ENCODE measurements at regions not wholly inside any gene's neighbourhood (a gene's known extent, or its start where the extent isn't known, plus 50 kb on each side); places are given as distances from the start of the nearest gene placed in this dataset.

- Histone ChIP-seq H3K27ac (ENCODE audit: extremely low read depth, low read depth, low read length) (no peak overlapping the region), H3K4me1 (replicated peaks in 1 of 2; ENCODE audit: control insufficient read depth in 2 of 2, insufficient read depth in 2 of 2, low read length in 2 of 2) (peaks cover 37 to 68% of the 10 kb centered on the region in 2 experiments), H3K9me3 (replicated peaks; ENCODE audit: control insufficient read depth, insufficient read depth, low read depth, low read length) (no peaks in the 10 kb centered on the region), H3K4me3 (no peak overlapping the region), H3K9ac (ENCODE audit: insufficient read depth in 1 of 2, low read depth in 2 of 2, low read length in 2 of 2) (no peak overlapping the region), H3K79me2 (ENCODE audit: control insufficient read depth, insufficient read depth, low read length) (peaks cover 58% of the 10 kb centered on the region), H3K9me1 (ENCODE audit: control insufficient read depth, insufficient read depth, low read length) (peaks cover 5% of the 10 kb centered on the region), H2AFZ (ENCODE audit: low read depth, low read length) (no peak overlapping the region), H3K36me3 (ENCODE audit: control insufficient read depth, insufficient read depth, low read length) (peaks cover under 1% of the 10 kb centered on the region; the same call in 1 of the 3 replicates), H3K4me2 (ENCODE audit: insufficient read depth, low read length) (no peak overlapping the region), H4K20me1 (replicated peaks; ENCODE audit: control insufficient read depth, insufficient read depth, low read length) (peaks cover 76% of the 10 kb centered on the region), H3K27me3 (ENCODE audit: control insufficient read depth in 2 of 2, insufficient read depth in 2 of 2, low read length in 2 of 2) (no peaks in the 10 kb centered on the region)
- intact Hi-C loops (cut with micrococcal nuclease) (loop anchor here (5.0 kb wide), 2 partner anchors 57 to 97 kb away; no protein-coding TSS in a partner anchor), in situ Hi-C loops (cut with MboI) (loop anchor here (5.0 kb wide), 1 partner anchor 63 kb away; no protein-coding TSS in a partner anchor)
- ChIA-PET CTCF (ENCODE audit: low intra/inter-chr PET ratio) (interaction anchor here (1.2 to 3.4 kb wide), 2 partner anchors 66 to 98 kb away, joined by 4 to 38 read pairs; no protein-coding TSS in a partner anchor), POLR2A (interaction anchor here (0.5 to 2.3 kb wide), 10 partner anchors 8 to 125 kb away, joined by 3 to 8 read pairs (median 4); no protein-coding TSS in a partner anchor)
- WGBS (ENCODE audit: insufficient coverage, low coverage, missing lambda C conversion rate) = 84% methylated on average over 13 of the region's 14 CpGs
- BruUV-seq (replicated peaks) = no TSS peak
- ATAC-seq (no peak), FAIRE-seq (no peak), DNase-seq (ENCODE audit: extremely low read depth in 1 of 4, low spot score in 3 of 4) (no peak)
- TF ChIP-seq ATF7 (IDR thresholded peaks at IDR 0.05) = no peak
- no peak for TF ChIP-seq THRA (IDR thresholded peaks at IDR 0.05)
- TF ChIP-seq CC2D1A (IDR thresholded peaks at IDR 0.05) = no peak
- TF ChIP-seq HEY1 (CRISPR knock-in tag; IDR thresholded peaks at IDR 0.05; ENCODE audit: borderline replicate concordance) = no peak
- no peak for TF ChIP-seq ETS1 (conservative IDR thresholded peaks at IDR 0.05; ENCODE audit: control insufficient read depth, low read depth, low read length)
- no peak for TF ChIP-seq ESRRB (CRISPR knock-in tag; IDR thresholded peaks at IDR 0.05; ENCODE audit: borderline replicate concordance)
- peak; percentile 92 for TF ChIP-seq CEBPB (tag; IDR thresholded peaks at IDR 0.05)
- no peak for TF ChIP-seq KAT7 (CRISPR knock-in tag; IDR thresholded peaks at IDR 0.05; ENCODE audit: borderline replicate concordance)
- no peak for TF ChIP-seq BRD9 (IDR thresholded peaks at IDR 0.05; ENCODE audit: low read depth, partially characterized antibody)
- TF ChIP-seq THRAP3 (IDR thresholded peaks at IDR 0.05; ENCODE audit: borderline replicate concordance) = no peak
- no peak for TF ChIP-seq RBM34 (IDR thresholded peaks at IDR 0.05; ENCODE audit: borderline replicate concordance, insufficient read depth, low read length)
- TF ChIP-seq DPF2 (IDR thresholded peaks at IDR 0.05) = no peak
- no peak for TF ChIP-seq CEBPG (CRISPR knock-in tag; IDR thresholded peaks at IDR 0.05)
- TF ChIP-seq CEBPG (tag; conservative IDR thresholded peaks at IDR 0.05 in 1 of 2, IDR thresholded peaks at IDR 0.05 in 1 of 2) = peak; percentile 31 to 74; a peak in 2 of 4 replicates
- TF ChIP-seq EWSR1 (IDR thresholded peaks at IDR 0.05; ENCODE audit: borderline replicate concordance, low read depth, partially characterized antibody) = no peak
Measured at GRCh38 chr17:77429369-77429968, 288.7 kb downstream of the SEC14L1 start.
